Small intestine (tissue), 7 donors: ENCODE measurements at regions not wholly inside any gene's neighbourhood (a gene's known extent, or its start where the extent isn't known, plus 50 kb on each side); places are given as distances from the start of the nearest gene placed in this dataset.
"Not testable (repeated sequence)": the region's sequence is repeated elsewhere in the genome, so short reads cannot be mapped to it uniquely, and the experiment has no call there.

ENCODE experiments used
- DNase-seq, 2 donors: peaks; one replicate each; pipeline versions ENCODE4 v3.0.0 to v3.0.0-alpha.2; 2013
- FAIRE-seq: peaks from 2 replicates; lab custom pipeline; 2012; peaks lifted over from hg19 to GRCh38; lab: Jason Lieb, UNC
- H3K27ac ChIP-seq, 3 donors: one replicate each; pipeline ENCODE4 v1.5.1; 2013; ENCODE audit warnings: low read length in 2 of 3, mild to moderate bottlenecking in 2 of 3, control low read depth in 1 of 3, inconsistent platforms in 1 of 3, low read depth in 1 of 3, moderate library complexity in 1 of 3
- H3K27me3 ChIP-seq, 3 donors: one replicate each; pipeline ENCODE4 v1.6.1; 2013; ENCODE audit warnings: low read length in 3 of 3, inconsistent platforms in 1 of 3; ENCODE audit not compliant: control insufficient read depth in 3 of 3, insufficient read depth in 3 of 3
- H3K36me3 ChIP-seq, 3 donors: one replicate each; pipeline ENCODE4 v1.6.1; 2013; ENCODE audit warnings: low read length in 3 of 3, inconsistent platforms in 1 of 3, low read depth in 1 of 3, mild to moderate bottlenecking in 1 of 3, moderate library complexity in 1 of 3; ENCODE audit not compliant: control insufficient read depth in 3 of 3, insufficient read depth in 2 of 3
- H3K4me1 ChIP-seq, 3 donors: one replicate each; pipeline ENCODE4 v1.6.1; 2013; ENCODE audit warnings: low read length in 2 of 3, inconsistent platforms in 1 of 3, low read depth in 1 of 3, mild to moderate bottlenecking in 1 of 3, moderate library complexity in 1 of 3; ENCODE audit not compliant: control insufficient read depth in 3 of 3, insufficient read depth in 2 of 3
- H3K4me3 ChIP-seq, 3 donors: one replicate each; pipeline ENCODE4 v1.5.1; 2013; ENCODE audit warnings: low read length in 3 of 3, control low read depth in 1 of 3, inconsistent platforms in 1 of 3, low read depth in 1 of 3, mild to moderate bottlenecking in 1 of 3, moderate library complexity in 1 of 3
- H3K9me3 ChIP-seq, 2 donors: one replicate each; pipeline ENCODE4 v1.6.1; 2013; ENCODE audit warnings: low read depth in 1 of 2, low read length in 1 of 2; ENCODE audit not compliant: control insufficient read depth in 2 of 2, insufficient read depth in 1 of 2
- WGBS, 3 donors: extraction: QIAGEN DNeasy Blood & Tissue Kit; methylation state at CpG; one replicate each; pipeline ENCODE4 v1.1.7; 2013; 5-methylcytosine and 5-hydroxymethylcytosine counted together
- donor health status: healthy with polysubstance abuse.
- donor health status: control.
- donor health status: control.
- donor health status: Bipolar disorder and iron deficiency.
- donor health status: healthy.

DNA sequence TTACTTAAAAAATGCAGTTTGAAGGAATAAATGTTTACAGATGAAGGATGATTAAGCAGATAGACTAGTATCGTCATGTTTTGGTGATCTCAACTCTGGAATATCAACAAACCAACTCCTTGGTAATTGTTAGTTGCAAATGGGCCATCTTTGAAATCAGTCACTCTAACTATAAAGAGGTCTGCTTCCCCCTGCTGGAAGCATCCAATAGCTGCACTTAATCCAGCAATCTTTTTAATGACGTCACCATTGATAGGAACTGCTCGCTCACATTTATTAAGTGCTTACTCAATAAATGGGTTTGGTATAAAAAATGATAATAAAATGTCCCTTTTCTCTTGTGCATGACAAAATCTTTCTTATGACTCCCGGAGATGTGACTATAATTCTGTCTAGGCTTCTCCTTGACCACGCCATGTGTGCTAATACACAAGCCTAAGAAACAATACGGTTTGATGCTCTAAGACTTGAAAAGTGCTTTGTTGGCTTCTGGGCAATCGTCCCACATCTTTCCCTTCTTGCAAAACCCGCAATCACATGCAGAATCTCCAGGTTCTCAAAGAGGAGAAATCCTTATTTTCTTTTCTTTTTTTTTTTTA, 227.6 kb upstream of the POU1F1 start:
- Histone ChIP-seq H3K9me3 (no peaks in the 10 kb centered on the region), H3K27ac (no peak overlapping the region), H3K4me3 (no peak overlapping the region), H3K27me3 (no peaks in the 10 kb centered on the region), H3K4me1 (no peaks in the 10 kb centered on the region), H3K36me3 (no peaks in the 10 kb centered on the region)
- no peak for FAIRE-seq
- DNase-seq = peak; percentile 57 to 72
- WGBS, 3 donors = 32 to 43% (median 42%) methylated on average over 8 of the region's 8 CpGs

DNA sequence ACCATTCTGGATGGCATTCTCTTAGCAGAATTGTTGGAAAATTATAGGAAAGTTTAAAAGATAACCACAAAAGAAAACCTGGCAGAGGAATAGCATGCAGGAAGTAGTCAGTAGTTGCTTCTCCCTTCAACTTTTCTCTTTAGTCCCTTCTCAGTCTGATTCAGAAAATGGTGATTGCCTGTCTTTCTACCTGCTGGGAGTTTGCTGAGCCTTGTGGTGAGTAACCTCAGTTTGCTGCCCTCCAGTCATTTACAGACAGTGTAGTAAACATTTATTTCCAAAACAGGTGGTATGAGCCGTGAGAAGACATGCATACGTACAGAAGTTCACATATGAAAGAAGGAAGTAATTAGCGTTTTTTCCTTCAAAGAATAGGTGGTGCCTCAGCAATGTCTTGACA, 224.7 kb upstream of the POU1F1 start:
- 11 to 43% (median 28%) methylated on average over 3 of the region's 3 CpGs for WGBS, 3 donors
- FAIRE-seq = no peak

DNA sequence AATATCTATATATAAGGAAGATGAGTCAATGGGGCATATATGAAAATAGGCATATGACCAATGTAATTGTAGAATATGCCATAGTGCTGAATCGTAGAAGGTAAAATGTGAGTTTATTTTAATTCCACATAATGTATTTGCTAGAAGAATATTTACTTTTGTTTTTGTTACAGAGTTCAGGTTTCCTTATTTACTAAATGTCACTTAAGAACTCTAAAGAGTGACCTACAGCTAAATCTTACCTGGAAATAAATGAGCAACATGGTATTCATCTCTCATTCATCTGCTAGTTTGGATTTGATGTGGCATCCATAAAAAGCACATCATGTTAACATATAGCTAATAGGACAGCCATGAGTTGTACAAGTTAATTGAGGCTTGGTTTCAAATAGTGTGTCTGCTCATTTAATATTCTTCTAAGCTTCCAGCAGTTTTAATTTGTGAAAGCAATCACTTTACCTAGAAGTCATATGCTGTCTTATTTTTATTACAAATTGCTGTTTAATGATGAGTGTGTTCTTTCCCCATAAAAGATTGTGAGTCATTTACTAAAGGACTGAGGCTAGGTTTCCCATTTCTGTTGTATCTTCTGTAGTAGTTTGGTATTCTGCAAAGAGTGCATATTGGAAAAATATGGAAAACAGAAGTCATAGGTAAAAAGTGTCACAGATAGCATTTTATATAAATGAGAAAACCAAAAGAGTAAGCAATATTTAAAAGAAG, 222.1 kb upstream of the POU1F1 start:
- FAIRE-seq (no peak), DNase-seq (no peak)
- H3K27me3 ChIP-seq = no peaks in the 10 kb centered on the region
- H3K27ac ChIP-seq = no peak overlapping the region
- no peaks in the 10 kb centered on the region for H3K36me3 ChIP-seq
- H3K9me3 ChIP-seq = no peaks in the 10 kb centered on the region
- H3K4me1 ChIP-seq = no peaks in the 10 kb centered on the region
- no peak overlapping the region for H3K4me3 ChIP-seq
- WGBS, 3 donors = 85 to 96% (median 91%) methylated on average over 1 of the region's 1 CpG

More for the DNA sequence above, 224.7 kb upstream of the POU1F1 start:
- no peak for DNase-seq
- Histone ChIP-seq H3K27me3 (no peaks in the 10 kb centered on the region), H3K4me1 (no peaks in the 10 kb centered on the region), H3K9me3 (no peaks in the 10 kb centered on the region), H3K4me3 (no peak overlapping the region), H3K27ac (no peak overlapping the region), H3K36me3 (no peaks in the 10 kb centered on the region)

DNA sequence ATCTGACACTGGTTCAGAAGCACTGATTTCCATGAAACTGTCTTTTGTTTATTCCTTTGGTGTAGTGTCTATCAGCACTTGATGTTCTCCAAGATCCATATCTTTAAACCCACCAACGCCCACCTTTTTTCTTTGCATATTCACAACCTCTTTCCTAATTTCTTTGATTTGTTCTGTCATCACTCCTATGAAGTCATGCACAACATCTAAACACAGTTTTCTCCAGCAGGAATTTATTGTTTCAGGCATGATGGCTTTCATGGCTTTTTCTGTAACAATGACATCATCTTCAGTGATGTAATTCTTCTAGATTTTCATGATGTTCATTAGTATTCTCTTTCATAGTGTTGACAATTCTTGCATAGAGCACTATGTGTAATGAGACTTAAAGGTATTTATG, 219.6 kb upstream of the POU1F1 start:
- FAIRE-seq (no peak), DNase-seq (no peak)
- no peak overlapping the region for H3K4me3 ChIP-seq
- WGBS, 3 donors = 48 to 69% (median 53%) methylated on average over 1 of the region's 1 CpG
- no peaks in the 10 kb centered on the region for H3K9me3 ChIP-seq
- no peaks in the 10 kb centered on the region for H3K36me3 ChIP-seq
- no peaks in the 10 kb centered on the region for H3K4me1 ChIP-seq
- H3K27me3 ChIP-seq = no peaks in the 10 kb centered on the region
- no peak overlapping the region for H3K27ac ChIP-seq

DNA sequence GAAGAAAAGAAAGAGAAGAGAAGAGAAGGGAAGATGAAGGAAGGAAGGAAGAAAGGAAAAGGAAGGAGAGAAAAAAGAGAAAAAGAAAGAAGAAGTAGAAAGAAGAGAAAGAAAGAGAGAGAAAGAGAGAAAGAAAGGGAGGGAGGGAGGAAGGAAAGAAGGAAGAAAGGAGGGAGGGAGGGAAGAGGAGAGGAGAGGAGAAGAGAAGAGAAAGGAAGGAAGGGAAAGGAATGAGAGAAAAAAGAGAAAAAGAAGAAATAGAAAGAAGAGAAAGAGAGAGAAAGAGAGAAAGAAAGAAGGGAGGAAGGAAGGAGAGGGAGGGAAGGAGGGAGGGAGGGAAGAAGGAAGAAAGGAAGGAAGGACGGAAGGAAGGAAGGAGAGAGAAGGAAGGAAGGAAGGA, 217.9 kb upstream of the POU1F1 start:
- no peaks in the 10 kb centered on the region for H3K4me1 ChIP-seq
- DNase-seq (no peak), FAIRE-seq (no peak)
- H3K27ac ChIP-seq = no peak overlapping the region
- WGBS, 3 donors = 67 to 90% (median 88%) methylated on average over 1 of the region's 1 CpG
- H3K9me3 ChIP-seq = no peaks in the 10 kb centered on the region
- no peak overlapping the region for H3K4me3 ChIP-seq
- no peaks in the 10 kb centered on the region for H3K27me3 ChIP-seq
- no peaks in the 10 kb centered on the region for H3K36me3 ChIP-seq

DNA sequence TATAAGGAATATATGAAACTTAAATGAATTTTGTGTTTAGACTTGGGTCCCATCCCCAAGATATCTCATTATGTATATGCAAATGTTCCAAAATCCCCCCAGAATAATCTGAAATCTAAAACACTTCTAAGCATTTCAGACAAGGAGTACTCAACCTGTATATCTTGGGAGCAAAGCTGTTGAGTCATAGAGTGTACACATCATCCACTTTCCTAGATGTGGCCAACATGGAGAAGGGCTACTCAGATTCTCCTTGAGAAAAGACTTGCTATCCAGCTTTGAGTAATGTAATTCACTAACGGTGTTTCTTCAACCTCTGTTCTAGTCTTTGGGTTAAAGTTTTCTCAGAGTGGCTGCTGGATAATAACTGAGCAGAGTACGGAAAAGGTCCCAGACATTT, 215.5 kb upstream of the POU1F1 start:
- Histone ChIP-seq H3K4me1 (no peaks in the 10 kb centered on the region), H3K27me3 (no peaks in the 10 kb centered on the region), H3K4me3 (no peak overlapping the region), H3K36me3 (no peaks in the 10 kb centered on the region), H3K27ac (no peak overlapping the region), H3K9me3 (no peaks in the 10 kb centered on the region)
- DNase-seq = no peak
- 80 to 88% (median 85%) methylated on average over 2 of the region's 2 CpGs for WGBS, 3 donors
- FAIRE-seq = no peak

DNA sequence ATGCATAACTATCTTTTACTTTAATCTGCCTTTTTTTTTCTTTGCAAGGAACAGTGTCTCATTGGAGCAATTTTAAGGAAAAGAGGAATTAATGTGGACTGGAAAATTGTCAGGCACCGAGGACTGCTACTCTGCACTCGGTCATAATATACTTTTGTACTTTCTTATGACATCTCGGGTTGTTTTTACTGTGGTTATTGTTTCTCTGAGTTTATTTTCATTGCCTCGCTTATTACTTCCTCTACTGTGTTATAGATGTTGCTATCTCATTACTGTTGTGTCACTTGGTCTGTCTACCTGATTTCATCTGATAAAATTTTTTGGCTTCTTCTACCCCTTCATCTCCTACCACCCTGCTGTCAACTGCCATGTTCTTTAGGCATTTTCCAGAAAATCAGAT, 213.5 kb upstream of the POU1F1 start:
- no peak for FAIRE-seq
- no peaks in the 10 kb centered on the region for H3K36me3 ChIP-seq
- no peaks in the 10 kb centered on the region for H3K27me3 ChIP-seq
- DNase-seq = no peak
- no peaks in the 10 kb centered on the region for H3K4me1 ChIP-seq
- no peaks in the 10 kb centered on the region for H3K9me3 ChIP-seq
- no peak overlapping the region for H3K27ac ChIP-seq
- 71 to 82% (median 81%) methylated on average over 4 of the region's 4 CpGs for WGBS, 3 donors
- no peak overlapping the region for H3K4me3 ChIP-seq

DNA sequence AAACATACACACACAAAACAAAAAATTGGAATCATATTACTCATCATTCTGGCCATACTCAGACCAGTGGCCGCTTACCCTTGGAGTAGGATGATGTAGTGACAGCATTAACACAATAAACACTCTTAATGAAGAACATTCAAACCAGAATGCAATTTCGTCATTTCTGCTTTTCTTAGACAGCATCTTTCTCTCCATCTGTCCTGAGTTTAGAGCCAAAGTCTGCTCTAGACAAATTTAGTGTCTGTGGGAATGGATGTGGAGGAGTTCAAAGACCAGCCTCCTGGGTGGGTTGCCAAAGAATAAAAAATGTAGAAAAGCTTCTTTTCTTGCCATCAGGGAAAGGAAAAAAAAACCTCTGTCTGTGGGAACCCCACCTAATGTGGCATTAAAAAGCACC, 212.4 kb upstream of the POU1F1 start:
- Histone ChIP-seq H3K4me3 (no peak overlapping the region), H3K36me3 (no peaks in the 10 kb centered on the region), H3K27me3 (no peaks in the 10 kb centered on the region), H3K4me1 (no peaks in the 10 kb centered on the region), H3K27ac (no peak overlapping the region), H3K9me3 (no peaks in the 10 kb centered on the region)
- DNase-seq (no peak), FAIRE-seq (no peak)
- 52 to 69% (median 62%) methylated on average over 2 of the region's 2 CpGs for WGBS, 3 donors

DNA sequence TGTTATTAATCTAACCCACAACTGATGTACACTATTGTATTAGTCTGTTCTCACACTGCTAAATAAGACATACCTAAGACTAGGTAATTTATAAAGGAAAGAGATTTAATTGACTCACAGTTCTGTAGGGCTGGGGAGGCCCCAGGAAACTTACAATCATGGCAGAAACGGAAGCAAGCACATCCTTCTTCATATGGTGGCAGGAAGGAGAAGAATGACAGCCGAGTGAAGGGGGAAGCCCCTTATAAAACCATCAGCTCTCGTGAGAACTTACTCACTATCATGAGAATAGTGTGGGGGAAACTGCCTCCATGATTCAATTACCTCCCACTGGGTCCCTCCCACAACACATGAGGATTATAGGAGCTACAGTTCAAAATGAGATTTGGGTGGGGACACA, 210.3 kb upstream of the POU1F1 start:
- H3K36me3 ChIP-seq, H3K4me3 ChIP-seq, H3K27me3 ChIP-seq, H3K4me1 ChIP-seq, H3K27ac ChIP-seq, DNase-seq, H3K9me3 ChIP-seq, FAIRE-seq: not testable (repeated sequence)
- 56 to 69% (median 60%) methylated on average over 3 of the region's 3 CpGs for WGBS, 3 donors
